Epithelial cell of proximal tubule (primary cell): ENCODE measurements at regions not wholly inside any gene's neighbourhood (a gene's known extent, or its start where the extent isn't known, plus 50 kb on each side); places are given as distances from the start of the nearest gene placed in this dataset.

Experiments used
- DNase-seq: peaks from one replicate; pipeline ENCODE4 v3.0.0-alpha.2; 2011; ENCODE audit warnings: low read depth
- H3K4me3 ChIP-seq: 2 replicates; pipeline ENCODE4 v1.5.1; 2011; ENCODE audit warnings: low read depth, mild to moderate bottlenecking, low read length
- TF ChIP-seq, protein P1 (sequence below): conservative IDR thresholded peaks from 2 replicates; pipeline ENCODE4 v1.5.1; 2012; ENCODE audit warnings: low read depth, mild to moderate bottlenecking, low read length

DNA sequence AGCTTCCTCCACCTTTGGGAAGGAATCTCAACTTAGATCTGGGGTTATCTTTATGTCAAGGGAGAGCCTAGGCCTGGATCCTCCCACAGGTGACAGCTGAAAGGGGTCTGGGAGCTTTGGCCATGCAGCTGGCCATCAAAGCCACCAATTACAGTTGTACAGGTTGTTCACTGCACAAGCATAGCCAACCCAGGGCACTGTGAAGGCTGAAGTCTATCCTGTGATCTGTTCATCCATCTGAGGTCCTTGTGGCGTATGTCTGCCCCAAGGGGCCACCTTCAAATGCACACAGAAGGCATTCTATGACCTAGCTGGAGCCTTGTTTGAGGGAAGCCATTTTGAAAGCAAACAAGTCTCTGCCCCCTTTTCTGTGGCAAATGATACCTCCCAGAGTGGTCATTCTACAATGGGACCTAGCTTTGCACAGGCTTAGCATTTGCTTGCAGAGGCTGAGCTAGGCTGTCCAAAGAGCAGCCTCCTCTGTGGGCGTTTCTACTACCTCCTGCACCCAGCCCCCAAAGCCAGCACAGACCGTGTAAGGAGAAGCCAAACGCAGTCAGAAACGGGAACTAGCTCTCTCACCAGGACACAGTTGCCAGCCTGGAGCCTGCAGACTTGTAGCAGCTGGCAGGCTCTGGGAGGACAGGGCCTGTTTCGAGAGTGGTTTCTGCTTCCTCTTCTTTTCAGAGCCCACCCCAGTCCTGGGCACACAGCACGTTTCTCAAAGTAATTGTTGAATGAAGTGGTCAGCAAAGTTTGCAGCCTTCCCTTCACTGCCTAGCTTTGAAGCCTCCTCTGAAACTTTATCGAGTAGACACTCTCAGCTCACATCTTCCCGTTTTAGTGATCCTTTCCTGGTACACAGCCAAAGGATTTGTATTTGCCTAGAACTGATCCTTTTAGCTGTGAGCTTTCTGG lies 157.3 kb upstream of the SMAD3 start:
- TF ChIP-seq, protein P1, sequence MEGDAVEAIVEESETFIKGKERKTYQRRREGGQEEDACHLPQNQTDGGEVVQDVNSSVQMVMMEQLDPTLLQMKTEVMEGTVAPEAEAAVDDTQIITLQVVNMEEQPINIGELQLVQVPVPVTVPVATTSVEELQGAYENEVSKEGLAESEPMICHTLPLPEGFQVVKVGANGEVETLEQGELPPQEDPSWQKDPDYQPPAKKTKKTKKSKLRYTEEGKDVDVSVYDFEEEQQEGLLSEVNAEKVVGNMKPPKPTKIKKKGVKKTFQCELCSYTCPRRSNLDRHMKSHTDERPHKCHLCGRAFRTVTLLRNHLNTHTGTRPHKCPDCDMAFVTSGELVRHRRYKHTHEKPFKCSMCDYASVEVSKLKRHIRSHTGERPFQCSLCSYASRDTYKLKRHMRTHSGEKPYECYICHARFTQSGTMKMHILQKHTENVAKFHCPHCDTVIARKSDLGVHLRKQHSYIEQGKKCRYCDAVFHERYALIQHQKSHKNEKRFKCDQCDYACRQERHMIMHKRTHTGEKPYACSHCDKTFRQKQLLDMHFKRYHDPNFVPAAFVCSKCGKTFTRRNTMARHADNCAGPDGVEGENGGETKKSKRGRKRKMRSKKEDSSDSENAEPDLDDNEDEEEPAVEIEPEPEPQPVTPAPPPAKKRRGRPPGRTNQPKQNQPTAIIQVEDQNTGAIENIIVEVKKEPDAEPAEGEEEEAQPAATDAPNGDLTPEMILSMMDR, result no peak
- DNase-seq, result no peak
- no peak overlapping the region for H3K4me3 ChIP-seq

DNA sequence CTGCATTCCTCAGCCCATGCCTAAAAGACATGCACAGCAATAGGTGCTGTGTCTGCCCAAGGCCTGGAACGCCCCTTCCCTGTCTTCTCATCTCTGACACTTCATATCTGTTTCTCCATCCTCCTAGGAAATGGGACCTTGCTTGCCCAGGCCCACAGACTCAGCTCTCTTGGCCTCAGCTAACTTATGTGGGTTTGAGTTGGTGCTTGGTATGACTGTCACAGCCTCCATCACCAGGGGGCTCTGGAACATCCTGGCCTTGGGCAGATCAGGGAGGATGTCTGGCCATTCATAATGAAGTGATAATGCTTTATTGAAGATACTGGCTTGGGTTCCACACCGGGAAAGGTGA lies 156.7 kb upstream of the SMAD3 start:
- no peak for DNase-seq
- no peak overlapping the region for H3K4me3 ChIP-seq
- TF ChIP-seq, protein P1, result no peak

DNA sequence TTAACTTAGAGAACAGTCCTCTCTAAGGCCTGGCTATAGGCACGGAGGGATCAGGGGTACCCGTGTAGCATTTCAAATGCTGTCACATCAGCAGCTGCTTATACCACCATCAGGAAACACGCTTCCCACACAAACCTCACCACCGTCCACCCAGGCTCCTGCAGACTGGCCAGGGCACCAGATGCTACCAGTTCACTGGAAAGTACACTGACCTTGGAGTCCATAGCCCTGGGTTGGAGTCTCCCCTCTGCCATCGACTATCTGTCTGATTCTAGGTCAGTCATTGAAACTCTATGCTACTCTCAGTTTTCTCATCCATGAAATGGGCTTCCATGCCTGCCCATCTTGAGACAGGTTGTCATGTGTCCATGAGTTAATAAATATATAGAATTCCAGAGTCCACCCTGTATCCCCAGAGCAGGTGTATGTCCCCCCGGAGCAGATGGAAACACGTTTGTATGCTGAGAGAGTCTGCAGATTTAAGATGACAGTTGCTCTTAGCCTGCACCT lies 156.0 kb upstream of the SMAD3 start:
- no peak for DNase-seq
- TF ChIP-seq, protein P1, result no peak
- H3K4me3 ChIP-seq, result no peak overlapping the region

DNA sequence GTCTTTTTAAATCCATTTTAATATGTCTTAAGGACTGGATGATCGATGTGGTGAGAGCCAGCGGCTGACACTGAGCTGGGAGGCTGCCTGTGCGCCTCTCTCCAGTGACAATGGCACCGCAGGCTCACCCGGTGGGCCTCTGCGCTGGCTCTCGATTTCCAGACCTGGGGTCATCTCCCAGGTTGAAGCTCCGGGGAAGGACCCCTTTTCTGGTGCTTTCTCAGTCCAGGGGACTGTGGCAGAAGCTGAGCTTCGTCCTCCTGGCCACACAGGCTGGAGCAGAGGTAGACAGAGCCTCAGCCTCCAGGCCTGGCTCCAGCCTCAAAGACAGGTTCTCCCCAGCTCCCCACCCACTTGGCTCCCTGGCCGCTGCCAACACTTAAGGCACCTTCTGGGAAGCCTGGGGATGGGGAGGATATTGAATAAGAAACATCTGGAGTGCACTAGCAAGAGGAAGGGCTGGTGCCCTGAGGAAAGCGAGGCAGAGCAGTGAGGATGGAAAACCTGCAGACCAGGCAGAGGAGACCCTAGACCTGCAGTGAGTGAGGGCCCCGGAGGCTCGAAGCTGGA lies 154.2 kb upstream of the SMAD3 start:
- TF ChIP-seq, protein P1, result no peak
- H3K4me3 ChIP-seq, result no peak overlapping the region
- DNase-seq, result no peak

GRCh38 chr15:66912001-66912400 lies 153.4 kb upstream of the SMAD3 start:
- no peak for DNase-seq
- no peak overlapping the region for H3K4me3 ChIP-seq
- TF ChIP-seq, protein P1, result no peak

DNA sequence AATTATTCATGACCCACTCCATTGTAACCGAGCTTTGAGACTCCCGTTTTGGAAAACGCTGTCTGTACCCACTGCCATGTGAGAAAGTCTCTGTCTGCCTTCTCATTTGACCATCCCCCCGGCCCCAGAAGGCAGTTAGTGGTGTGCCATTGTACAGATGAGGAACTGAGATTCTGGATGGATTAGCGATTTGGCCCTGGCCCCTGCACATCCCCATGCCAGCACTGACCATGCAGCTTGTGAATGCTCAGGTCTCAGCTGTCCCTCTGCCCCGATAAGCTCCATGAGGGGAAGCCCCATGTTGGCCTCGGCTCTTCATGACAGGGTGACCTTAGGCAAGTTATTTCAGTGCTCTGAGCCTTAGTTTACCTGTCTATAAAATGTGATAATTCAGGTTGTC lies 153.0 kb upstream of the SMAD3 start:
- no peak overlapping the region for H3K4me3 ChIP-seq
- DNase-seq, result no peak
- TF ChIP-seq, protein P1, result no peak
